Psoas muscle (tissue), 7 donors: ENCODE measurements at regions not wholly inside any gene's neighbourhood (a gene's known extent, or its start where the extent isn't known, plus 50 kb on each side); places are given as distances from the start of the nearest gene placed in this dataset.

Experiments
- ATAC-seq, 4 donors: fragments of 200-7000 bp; cut with Tn5 transposase; one replicate each; pipeline ENCODE4 v1.9.1; 2020; ENCODE audit warnings: moderate library complexity in 3 of 4, mild to moderate bottlenecking in 2 of 4
- DNase-seq, 2 donors: peaks; one replicate each; pipeline ENCODE4 v3.0.0-alpha.2; 2020
- H3K27ac ChIP-seq: fragments of 200-600 bp; one replicate; pipeline ENCODE4 v1.8.0; 2022
- H3K27me3 ChIP-seq, 3 donors: fragments of 200-600 bp in 1 of 3; one replicate each; pipeline versions ENCODE4 v1.6.1 to v1.8.0; 2013 to 2022; ENCODE audit warnings: low read length in 2 of 3, mild to moderate bottlenecking in 2 of 3, moderate library complexity in 1 of 3; ENCODE audit not compliant: insufficient read depth in 3 of 3
- H3K36me3 ChIP-seq, 2 donors: fragments of 200-600 bp in 1 of 2; one replicate each; pipeline versions ENCODE4 v1.6.1 to v1.8.0; 2013 to 2022; ENCODE audit warnings: low read depth in 1 of 2, mild to moderate bottlenecking in 1 of 2, moderate library complexity in 1 of 2; ENCODE audit not compliant: insufficient read depth in 1 of 2
- H3K4me1 ChIP-seq: fragments of 200-600 bp; one replicate; pipeline ENCODE4 v1.8.0; 2022
- H3K4me3 ChIP-seq: fragments of 200-600 bp; one replicate; pipeline ENCODE4 v1.8.0; 2022; ENCODE audit warnings: mild to moderate bottlenecking
- H3K9me3 ChIP-seq: fragments of 200-600 bp; one replicate; pipeline ENCODE4 v1.8.0; 2022
- WGBS, 3 donors: extraction: QIAGEN DNeasy Blood & Tissue Kit; methylation state at CpG; one replicate each; pipeline versions ENCODE4 v1.1.6 to v1.1.7; 2013; 5-methylcytosine and 5-hydroxymethylcytosine counted together
- intact Hi-C, 2 donors: fragments of 100-400 bp; cut with DNase I; formaldehyde crosslinking; loops; one replicate each; pipeline versions ENCODE4 v1.11.0 to v1.14.2; 2022
- TF ChIP-seq, protein P1 (sequence below): fragments of 200-600 bp; IDR thresholded peaks from one replicate; pipeline ENCODE4 v1.8.0; 2022; ENCODE audit warnings: antibody characterized with exemption
- donor health status: healthy with polysubstance abuse.
- donor health status: DM: no; HTN: no; CAD: no; lungs with moderate emphysema.
- donor health status: Bipolar disorder and iron deficiency.
- donor health status: healthy.
- donor health status: DM: yes; HTN: yes; CAD: no.
- donor health status: DM: no; HTN: no; CAD: no.
- donor health status: DM: yes; HTN: yes; CAD: no.

DNA sequence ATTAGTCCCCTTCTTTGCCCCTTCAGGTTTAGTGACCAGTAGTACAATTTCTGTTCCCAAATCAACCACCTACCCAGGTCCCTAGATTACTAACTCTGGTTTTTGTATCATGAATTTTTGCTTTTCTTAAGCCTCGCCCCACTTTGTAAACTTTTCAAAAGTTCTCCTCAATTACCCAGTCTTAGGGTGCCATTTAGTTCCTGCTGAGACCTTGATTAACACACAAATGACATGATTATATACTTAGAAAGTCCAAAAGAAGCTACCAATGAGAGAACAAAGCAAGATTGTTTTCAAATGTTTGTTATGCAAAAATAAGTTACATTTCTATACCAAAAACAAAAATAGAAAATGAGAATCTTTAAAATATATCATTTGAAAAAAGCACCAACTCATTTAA, 594.4 kb downstream of the SQOR start:
- Histone ChIP-seq H3K4me3 (no peak overlapping the region), H3K27me3 (no peaks in the 10 kb centered on the region), H3K9me3 (no peaks in the 10 kb centered on the region), H3K36me3 (no peaks in the 10 kb centered on the region), H3K27ac (no peak overlapping the region), H3K4me1 (no peaks in the 10 kb centered on the region)
- ATAC-seq (no peak), DNase-seq (no peak)
- intact Hi-C loops, result no loop called here
- TF ChIP-seq, protein P1, sequence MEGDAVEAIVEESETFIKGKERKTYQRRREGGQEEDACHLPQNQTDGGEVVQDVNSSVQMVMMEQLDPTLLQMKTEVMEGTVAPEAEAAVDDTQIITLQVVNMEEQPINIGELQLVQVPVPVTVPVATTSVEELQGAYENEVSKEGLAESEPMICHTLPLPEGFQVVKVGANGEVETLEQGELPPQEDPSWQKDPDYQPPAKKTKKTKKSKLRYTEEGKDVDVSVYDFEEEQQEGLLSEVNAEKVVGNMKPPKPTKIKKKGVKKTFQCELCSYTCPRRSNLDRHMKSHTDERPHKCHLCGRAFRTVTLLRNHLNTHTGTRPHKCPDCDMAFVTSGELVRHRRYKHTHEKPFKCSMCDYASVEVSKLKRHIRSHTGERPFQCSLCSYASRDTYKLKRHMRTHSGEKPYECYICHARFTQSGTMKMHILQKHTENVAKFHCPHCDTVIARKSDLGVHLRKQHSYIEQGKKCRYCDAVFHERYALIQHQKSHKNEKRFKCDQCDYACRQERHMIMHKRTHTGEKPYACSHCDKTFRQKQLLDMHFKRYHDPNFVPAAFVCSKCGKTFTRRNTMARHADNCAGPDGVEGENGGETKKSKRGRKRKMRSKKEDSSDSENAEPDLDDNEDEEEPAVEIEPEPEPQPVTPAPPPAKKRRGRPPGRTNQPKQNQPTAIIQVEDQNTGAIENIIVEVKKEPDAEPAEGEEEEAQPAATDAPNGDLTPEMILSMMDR, result no peak
- WGBS, 3 donors, result 0 to 71% (median 70%) methylated on average over 1 of the region's 1 CpG

DNA sequence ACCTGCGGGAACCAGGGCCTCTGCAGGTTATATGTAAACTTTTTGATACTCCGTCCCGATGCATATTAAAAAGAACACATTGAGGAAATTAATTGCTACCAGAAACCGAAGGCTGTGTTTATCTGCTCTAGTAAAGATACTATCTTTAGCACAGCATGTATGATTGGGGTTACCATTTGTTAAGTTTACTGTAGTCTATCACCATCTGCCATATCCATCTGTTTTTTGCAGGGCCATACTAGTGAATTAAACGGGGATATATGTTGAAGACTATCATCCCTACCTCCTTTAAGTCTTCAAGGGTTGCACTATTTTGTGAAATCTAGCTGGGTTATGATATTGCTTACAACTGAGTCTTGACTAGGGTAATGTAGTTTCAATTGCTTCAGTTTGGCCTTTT, 597.0 kb downstream of the SQOR start:
- no peaks in the 10 kb centered on the region for H3K36me3 ChIP-seq
- DNase-seq (no peak), ATAC-seq (no peak)
- H3K27me3 ChIP-seq, result no peaks in the 10 kb centered on the region
- intact Hi-C loops, result no loop called here
- WGBS, 3 donors, result 72 to 90% (median 87%) methylated on average over 5 of the region's 5 CpGs
- H3K27ac ChIP-seq, result no peak overlapping the region
- TF ChIP-seq, protein P1, result no peak
- H3K4me3 ChIP-seq, result no peak overlapping the region
- no peaks in the 10 kb centered on the region for H3K9me3 ChIP-seq
- H3K4me1 ChIP-seq, result no peaks in the 10 kb centered on the region

- no peaks in the 10 kb centered on the region for H3K9me3 ChIP-seq
- TF ChIP-seq, protein P1, result no peak
- ATAC-seq, result no peak
- DNase-seq, result no peak
- no peaks in the 10 kb centered on the region for H3K27me3 ChIP-seq
- no peak overlapping the region for H3K27ac ChIP-seq
- no peak overlapping the region for H3K4me3 ChIP-seq
- 45 to 86% (median 84%) methylated on average over 2 of the region's 2 CpGs for WGBS, 3 donors
- intact Hi-C loops, result no loop called here
- H3K4me1 ChIP-seq, result no peaks in the 10 kb centered on the region
- no peaks in the 10 kb centered on the region for H3K36me3 ChIP-seq
Observed at GRCh38 chr15:46232471-46232870, 597.6 kb downstream of the SQOR start.

- no peak overlapping the region for H3K27ac ChIP-seq
- H3K9me3 ChIP-seq, result no peaks in the 10 kb centered on the region
- DNase-seq, result no peak
- no peak overlapping the region for H3K4me3 ChIP-seq
- intact Hi-C loops, result no loop called here
- H3K27me3 ChIP-seq, result no peaks in the 10 kb centered on the region
- no peaks in the 10 kb centered on the region for H3K4me1 ChIP-seq
- TF ChIP-seq, protein P1, result no peak
- ATAC-seq, result no peak
- H3K36me3 ChIP-seq, result no peaks in the 10 kb centered on the region
- WGBS, 3 donors, result 38 to 74% (median 69%) methylated on average over 1 of the region's 1 CpG
Observed at GRCh38 chr15:46242935-46243334, 608.1 kb downstream of the SQOR start.

DNA sequence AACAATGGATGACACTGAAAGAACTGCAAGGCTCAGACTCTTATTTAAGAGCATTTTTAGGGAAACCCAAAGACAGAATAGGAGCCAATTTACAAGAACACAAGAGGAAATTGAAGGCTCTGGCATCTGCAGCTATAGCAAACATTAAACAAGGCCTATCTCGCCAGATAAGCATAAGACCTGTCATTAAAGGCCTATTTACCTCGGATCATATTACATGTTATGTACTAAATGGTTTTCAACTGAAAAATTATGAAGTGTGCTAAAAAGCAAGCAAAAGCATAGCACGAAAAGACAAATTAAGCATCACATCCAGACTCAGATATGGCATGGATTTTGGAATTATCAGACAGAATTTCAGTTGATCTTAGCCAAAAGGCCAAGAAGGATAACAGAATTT, 617.1 kb downstream of the SQOR start:
- H3K4me1 ChIP-seq, result no peaks in the 10 kb centered on the region
- H3K9me3 ChIP-seq, result no peaks in the 10 kb centered on the region
- ATAC-seq (no peak), DNase-seq (no peak)
- TF ChIP-seq, protein P1, result no peak
- no peak overlapping the region for H3K27ac ChIP-seq
- no peak overlapping the region for H3K4me3 ChIP-seq
- WGBS, 3 donors, result 45 to 49% (median 49%) methylated on average over 3 of the region's 3 CpGs
- intact Hi-C loops, result no loop called here
- no peaks in the 10 kb centered on the region for H3K36me3 ChIP-seq
- no peaks in the 10 kb centered on the region for H3K27me3 ChIP-seq
